Pancreas (tissue), 10 donors: ENCODE measurements at regions not wholly inside any gene's neighbourhood (a gene's known extent, or its start where the extent isn't known, plus 50 kb on each side); places are given as distances from the start of the nearest gene placed in this dataset.

Experiments used
- ATAC-seq, 4 donors: fragments of 200-7000 bp; cut with Tn5 transposase; one replicate each; pipeline versions ENCODE4 v1.8.0 to v1.9.1; 2020; ENCODE audit warnings: mild to moderate bottlenecking in 4 of 4, moderate library complexity in 4 of 4
- DNase-seq, 6 donors: peaks; one replicate each; pipeline ENCODE4 v3.0.0-alpha.2; 2020
- FAIRE-seq: peaks from 2 replicates; lab custom pipeline; 2012; peaks lifted over from hg19 to GRCh38; lab: Jason Lieb, UNC
- H3K27ac ChIP-seq, 4 donors: fragments of 200-600 bp; sonication (generic); 1 replicate in 3 of 4; 2 replicates in 1 of 4; pipeline versions ENCODE4 v1.5.0 to v1.8.0; 2020
- H3K27me3 ChIP-seq, 4 donors: fragments of 200-600 bp; one replicate each; pipeline ENCODE4 v1.8.0; 2021
- H3K36me3 ChIP-seq, 3 donors: fragments of 200-600 bp; sonication (generic) in 1 of 3; one replicate each; pipeline versions ENCODE4 v1.5.0 to v1.8.0; 2020 to 2021
- H3K4me1 ChIP-seq, 3 donors: fragments of 200-600 bp; one replicate each; pipeline ENCODE4 v1.8.0; 2021
- H3K4me3 ChIP-seq, 4 donors: fragments of 200-600 bp; sonication (generic) in 2 of 4; one replicate each; pipeline versions ENCODE4 v1.5.0 to v1.8.0; 2020 to 2021
- H3K9me3 ChIP-seq, 4 donors: fragments of 200-600 bp; one replicate each; pipeline ENCODE4 v1.8.0; 2021
- WGBS, 2 donors: extraction: QIAGEN DNeasy Blood & Tissue Kit; methylation state at CpG; one replicate each; pipeline ENCODE4 v1.1.7; 2013; 5-methylcytosine and 5-hydroxymethylcytosine counted together
- intact Hi-C, 3 donors: fragments of 100-400 bp; cut with DNase I; formaldehyde crosslinking; loops; one replicate each; pipeline versions ENCODE4 v1.11.1 to v1.14.2; 2022
- TF ChIP-seq, protein P1 (sequence below), 4 donors: fragments of 200-600 bp; sonication (generic) in 3 of 4; IDR thresholded peaks; one replicate each; pipeline versions ENCODE4 v1.5.0 to v1.8.0; 2021; ENCODE audit warnings: antibody characterized with exemption in 4 of 4
- donor health status: healthy with polysubstance abuse.
- donor health status: DM: no; HTN: no; CAD: no; lungs with moderate emphysema.
- donor health status: DM: no; HTN: no; CAD: no.
- donor health status: control.
- donor health status: control.
- donor health status: Bipolar disorder and iron deficiency.
- donor health status: DM: yes; HTN: yes; CAD: no.
- donor health status: DM: no; HTN: no; CAD: no.
- donor health status: DM: no; HTN: no; CAD: no.
- donor health status: DM: yes; HTN: yes; CAD: no.

- ATAC-seq, result no peak
- H3K27ac ChIP-seq, result no peak overlapping the region
- intact Hi-C loops, result no loop called here
These were observed 697.9 kb upstream of the ROBO1 start for GRCh38 chr3:80465746-80466145.

GRCh38 chr3:80451393-80451792 lies 683.6 kb upstream of the ROBO1 start:
- Histone ChIP-seq H3K27me3 (no peaks in the 10 kb centered on the region), H3K4me1 (no peaks in the 10 kb centered on the region), H3K9me3 (no peaks in the 10 kb centered on the region), H3K36me3 (no peaks in the 10 kb centered on the region), H3K4me3 (no peak overlapping the region), H3K27ac (no peak overlapping the region)
- DNase-seq, result no peak
- no peak for ATAC-seq
- TF ChIP-seq, protein P1, sequence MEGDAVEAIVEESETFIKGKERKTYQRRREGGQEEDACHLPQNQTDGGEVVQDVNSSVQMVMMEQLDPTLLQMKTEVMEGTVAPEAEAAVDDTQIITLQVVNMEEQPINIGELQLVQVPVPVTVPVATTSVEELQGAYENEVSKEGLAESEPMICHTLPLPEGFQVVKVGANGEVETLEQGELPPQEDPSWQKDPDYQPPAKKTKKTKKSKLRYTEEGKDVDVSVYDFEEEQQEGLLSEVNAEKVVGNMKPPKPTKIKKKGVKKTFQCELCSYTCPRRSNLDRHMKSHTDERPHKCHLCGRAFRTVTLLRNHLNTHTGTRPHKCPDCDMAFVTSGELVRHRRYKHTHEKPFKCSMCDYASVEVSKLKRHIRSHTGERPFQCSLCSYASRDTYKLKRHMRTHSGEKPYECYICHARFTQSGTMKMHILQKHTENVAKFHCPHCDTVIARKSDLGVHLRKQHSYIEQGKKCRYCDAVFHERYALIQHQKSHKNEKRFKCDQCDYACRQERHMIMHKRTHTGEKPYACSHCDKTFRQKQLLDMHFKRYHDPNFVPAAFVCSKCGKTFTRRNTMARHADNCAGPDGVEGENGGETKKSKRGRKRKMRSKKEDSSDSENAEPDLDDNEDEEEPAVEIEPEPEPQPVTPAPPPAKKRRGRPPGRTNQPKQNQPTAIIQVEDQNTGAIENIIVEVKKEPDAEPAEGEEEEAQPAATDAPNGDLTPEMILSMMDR (IDR thresholded peaks at IDR 0.05), result no peak
- no peak for FAIRE-seq
- intact Hi-C loops, result no loop called here

More at GRCh38 chr3:80465746-80466145, 697.9 kb upstream of the ROBO1 start:
- WGBS, 2 donors, result 79 to 89% methylated on average over 1 of the region's 1 CpG
- Histone ChIP-seq H3K9me3 (no peaks in the 10 kb centered on the region), H3K4me1 (no peaks in the 10 kb centered on the region), H3K27me3 (no peaks in the 10 kb centered on the region), H3K36me3 (no peaks in the 10 kb centered on the region), H3K4me3 (no peak overlapping the region)
- DNase-seq (no peak), FAIRE-seq (no peak)
- TF ChIP-seq, protein P1 (IDR thresholded peaks at IDR 0.05), result no peak

- TF ChIP-seq, protein P1 (IDR thresholded peaks at IDR 0.05), result no peak
- H3K27me3 ChIP-seq, result no peaks in the 10 kb centered on the region
- FAIRE-seq, result no peak
- no peak overlapping the region for H3K27ac ChIP-seq
- DNase-seq, result no peak
- H3K9me3 ChIP-seq, result no peaks in the 10 kb centered on the region
- intact Hi-C loops, result no loop called here
- no peak for ATAC-seq
- no peaks in the 10 kb centered on the region for H3K4me1 ChIP-seq
- no peak overlapping the region for H3K4me3 ChIP-seq
- no peaks in the 10 kb centered on the region for H3K36me3 ChIP-seq
- 12 to 18% methylated on average over 5 of the region's 5 CpGs for WGBS, 2 donors
These were observed 677.8 kb upstream of the ROBO1 start for GRCh38 chr3:80445641-80446040.

- no peak for DNase-seq
- Histone ChIP-seq H3K36me3 (no peaks in the 10 kb centered on the region), H3K27ac (no peak overlapping the region), H3K4me1 (no peaks in the 10 kb centered on the region), H3K4me3 (no peak overlapping the region), H3K9me3 (no peaks in the 10 kb centered on the region), H3K27me3 (no peaks in the 10 kb centered on the region)
- FAIRE-seq, result no peak
- TF ChIP-seq, protein P1 (IDR thresholded peaks at IDR 0.05), result no peak
- no peak for ATAC-seq
- intact Hi-C loops, result no loop called here
- WGBS, 2 donors, result 82 to 87% methylated on average over 1 of the region's 1 CpG
These were observed 677.3 kb upstream of the ROBO1 start for GRCh38 chr3:80445053-80445452.

DNA sequence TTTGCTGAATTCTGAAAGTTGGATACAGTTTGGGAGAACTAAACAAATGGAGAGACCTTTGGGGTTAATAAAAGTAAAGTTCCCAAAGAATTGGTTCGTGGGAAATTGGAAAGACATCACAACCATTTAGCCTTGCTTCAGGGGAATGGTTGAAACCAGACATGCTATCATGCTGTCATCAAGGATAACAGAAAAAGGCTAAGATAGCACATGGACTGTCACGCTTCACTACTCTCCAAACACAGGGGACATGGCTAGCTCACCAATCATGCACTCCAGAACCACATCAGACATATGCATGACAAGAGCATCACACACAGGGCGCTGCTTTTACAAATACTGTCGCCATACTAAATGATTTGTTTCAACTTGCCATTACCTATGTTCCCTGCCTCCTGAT lies 671.7 kb upstream of the ROBO1 start:
- Histone ChIP-seq H3K36me3 (no peaks in the 10 kb centered on the region), H3K4me3 (no peak overlapping the region), H3K4me1 (no peaks in the 10 kb centered on the region), H3K27ac (no peak overlapping the region), H3K27me3 (no peaks in the 10 kb centered on the region), H3K9me3 (no peaks in the 10 kb centered on the region)
- 41 to 54% methylated on average over 4 of the region's 4 CpGs for WGBS, 2 donors
- intact Hi-C loops, result no loop called here
- ATAC-seq (peak in 2 of 4 donors; percentile 31 to 41), FAIRE-seq (no peak), DNase-seq (no peak)
- TF ChIP-seq, protein P1 (IDR thresholded peaks at IDR 0.05), result no peak
